Prostate gland (tissue), 2 donors: ENCODE measurements at regions not wholly inside any gene's neighbourhood (a gene's known extent, or its start where the extent isn't known, plus 50 kb on each side); places are given as distances from the start of the nearest gene placed in this dataset.

Source experiments
- DNase-seq: peaks from one replicate; pipeline ENCODE4 v3.0.0-alpha.2; 2019; ENCODE audit warnings: low spot score
- H3K27ac ChIP-seq, 2 donors: fragments of 200-600 bp; sonication (generic); 2 replicates each; pipeline ENCODE4 v1.5.1; 2017 to 2019
- H3K27me3 ChIP-seq: fragments of 200-600 bp; sonication (generic); replicated peaks from 2 replicates; pipeline ENCODE4 v1.5.1; 2019; ENCODE audit not compliant: insufficient read depth
- H3K36me3 ChIP-seq, 2 donors: fragments of 200-600 bp; sonication (generic); 1 replicate in 1 of 2; 2 replicates in 1 of 2; pipeline versions ENCODE4 v1.5.1 to v1.8.1; 2017 to 2019
- H3K4me1 ChIP-seq: fragments of 200-600 bp; sonication (generic); replicated peaks from 2 replicates; pipeline ENCODE4 v1.5.1; 2019
- H3K4me3 ChIP-seq, 2 donors: fragments of 200-600 bp; sonication (generic); 2 replicates each; pipeline ENCODE4 v1.5.1; 2017 to 2019
- H3K9me3 ChIP-seq: fragments of 200-600 bp; sonication (generic); 2 replicates; pipeline ENCODE4 v1.5.1; 2017
- CTCF ChIP-seq, 4 experiments: fragments of 200-600 bp in 2 of 4; fragments of 450-650 bp in 2 of 4; sonication (generic) in 2 of 4; IDR thresholded peaks; 1 replicate in 3 of 4; 2 replicates in 1 of 4; pipeline ENCODE4 v1.5.1; 2016 to 2019; ENCODE audit warnings: antibody characterized with exemption in 4 of 4, mild to moderate bottlenecking in 2 of 4, moderate library complexity in 2 of 4
- POLR2A ChIP-seq: fragments of 450-650 bp; IDR thresholded peaks from one replicate; pipeline ENCODE4 v1.6.1; 2016; ENCODE audit warnings: antibody characterized with exemption, mild to moderate bottlenecking
- POLR2AphosphoS5 ChIP-seq: sonication (generic); formaldehyde crosslinking; IDR thresholded peaks from one replicate; pipeline ENCODE4 v1.6.1; 2017; ENCODE audit warnings: antibody characterized with exemption
- WGBS: methylation state at CpG from one replicate; pipeline ENCODE4 v1.1.5; 2018; 5-methylcytosine and 5-hydroxymethylcytosine counted together
- intact Hi-C: fragments of 100-400 bp; cut with DNase I; formaldehyde crosslinking; loops from one replicate; pipeline ENCODE4 v1.14.2; 2022

GRCh38 chrX:13472975-13473374, 96.4 kb upstream of the EGFL6 start:
- no peak for TF ChIP-seq POLR2AphosphoS5
- TF ChIP-seq CTCF (IDR thresholded peaks at IDR 0.05), result no peak
- TF ChIP-seq POLR2A, result no peak

GRCh38 chrX:13471269-13471668, 98.1 kb upstream of the EGFL6 start:
- H3K9me3 ChIP-seq, result no peaks in the 10 kb centered on the region
- intact Hi-C loops, result no loop called here
- no peak overlapping the region for H3K27ac ChIP-seq
- no peaks in the 10 kb centered on the region for H3K27me3 ChIP-seq
- no peaks in the 10 kb centered on the region for H3K36me3 ChIP-seq
- H3K4me3 ChIP-seq, result no peak overlapping the region
- no peak for DNase-seq
- no peaks in the 10 kb centered on the region for H3K4me1 ChIP-seq
- TF ChIP-seq CTCF (IDR thresholded peaks at IDR 0.05), result no peak
- TF ChIP-seq POLR2AphosphoS5, result no peak
- no peak for TF ChIP-seq POLR2A
- 95% methylated on average over 3 of the region's 3 CpGs for WGBS

More at GRCh38 chrX:13472975-13473374, 96.4 kb upstream of the EGFL6 start:
- H3K4me1 ChIP-seq, result no peaks in the 10 kb centered on the region
- no peak overlapping the region for H3K4me3 ChIP-seq
- intact Hi-C loops, result no loop called here
- no peaks in the 10 kb centered on the region for H3K27me3 ChIP-seq
- WGBS, result 80% methylated on average over 5 of the region's 5 CpGs
- DNase-seq, result no peak
- H3K9me3 ChIP-seq, result no peaks in the 10 kb centered on the region
- no peak overlapping the region for H3K27ac ChIP-seq
- no peaks in the 10 kb centered on the region for H3K36me3 ChIP-seq

- 97% methylated on average over 3 of the region's 3 CpGs for WGBS
- TF ChIP-seq POLR2A, result no peak
- no peaks in the 10 kb centered on the region for H3K36me3 ChIP-seq
- H3K4me1 ChIP-seq, result no peaks in the 10 kb centered on the region
- no peaks in the 10 kb centered on the region for H3K9me3 ChIP-seq
- no peak for DNase-seq
- H3K4me3 ChIP-seq, result no peak overlapping the region
- no peaks in the 10 kb centered on the region for H3K27me3 ChIP-seq
- H3K27ac ChIP-seq, result no peak overlapping the region
- intact Hi-C loops, result no loop called here
Measured at GRCh38 chrX:13470685-13470977, 98.8 kb upstream of the EGFL6 start.

- Histone ChIP-seq H3K4me3 (no peak overlapping the region), H3K27ac (no peak overlapping the region), H3K27me3 (no peaks in the 10 kb centered on the region), H3K36me3 (no peaks in the 10 kb centered on the region), H3K4me1 (no peaks in the 10 kb centered on the region), H3K9me3 (no peaks in the 10 kb centered on the region)
- 67% methylated on average over 4 of the region's 4 CpGs for WGBS
- intact Hi-C loops, result no loop called here
- no peak for DNase-seq
- TF ChIP-seq POLR2A, result no peak
- no peak for TF ChIP-seq POLR2AphosphoS5
- no peak for TF ChIP-seq CTCF (IDR thresholded peaks at IDR 0.05)
Measured at GRCh38 chrX:13469963-13470684, 99.3 kb upstream of the EGFL6 start.

- Histone ChIP-seq H3K4me1 (no peaks in the 10 kb centered on the region), H3K9me3 (no peaks in the 10 kb centered on the region), H3K4me3 (no peak overlapping the region), H3K27me3 (no peaks in the 10 kb centered on the region), H3K36me3 (no peaks in the 10 kb centered on the region), H3K27ac (no peak overlapping the region)
- intact Hi-C loops, result no loop called here
- no peak for DNase-seq
- WGBS, result 96% methylated on average over 4 of the region's 4 CpGs
- TF ChIP-seq POLR2AphosphoS5 (no peak), POLR2A (no peak), CTCF (IDR thresholded peaks at IDR 0.05) (no peak)
Measured at GRCh38 chrX:13468096-13468495, 101.3 kb upstream of the EGFL6 start.
